NCI-H524 (cell line): ENCODE measurements at regions not wholly inside any gene's neighbourhood (a gene's known extent, or its start where the extent isn't known, plus 50 kb on each side); places are given as distances from the start of the nearest gene placed in this dataset.

Experiments
- DNase-seq, 2 experiments: peaks; one replicate each; lab custom pipeline; 2025; lab: John Stamatoyannopoulos, UW

- DNase-seq: no peak
Observed at GRCh38 chr6:126148853-126149252, 162.5 kb downstream of the TRMT11 start.

GRCh38 chr6:126152372-126152745, 166.0 kb downstream of the TRMT11 start:
- no peak for DNase-seq

- DNase-seq: no peak
Observed at GRCh38 chr6:126153661-126154060, 167.3 kb downstream of the TRMT11 start.

GRCh38 chr6:126156973-126157372, 170.6 kb downstream of the TRMT11 start:
- no peak for DNase-seq

GRCh38 chr6:126167726-126168125, 172.2 kb upstream of the CENPW start:
- peak in 1 of 2 experiments; percentile 67 for DNase-seq

GRCh38 chr6:126170433-126170832, 169.5 kb upstream of the CENPW start:
- no peak for DNase-seq

GRCh38 chr6:126170978-126171382, 168.9 kb upstream of the CENPW start:
- DNase-seq: peak; percentile 36 to 64

- DNase-seq: peak; percentile 88 to 97
Observed at GRCh38 chr6:126172131-126172530, 167.8 kb upstream of the CENPW start.

GRCh38 chr6:126173265-126173664, 166.7 kb upstream of the CENPW start:
- no peak for DNase-seq

GRCh38 chr6:126174697-126175096, 165.2 kb upstream of the CENPW start:
- DNase-seq: no peak

- DNase-seq: no peak
Observed at GRCh38 chr6:126175251-126175650, 164.7 kb upstream of the CENPW start.

- peak; percentile 22 to 60 for DNase-seq
Observed at GRCh38 chr6:126176282-126176681, 163.6 kb upstream of the CENPW start.

- no peak for DNase-seq
Observed at GRCh38 chr6:126180585-126180984, 159.3 kb upstream of the CENPW start.

- no peak for DNase-seq
Observed at GRCh38 chr6:126181173-126181741, 158.7 kb upstream of the CENPW start.

- no peak for DNase-seq
Observed at GRCh38 chr6:126181890-126182289, 158.0 kb upstream of the CENPW start.

- DNase-seq: no peak
Observed at GRCh38 chr6:126182650-126183311, 157.1 kb upstream of the CENPW start.

GRCh38 chr6:126185774-126186173, 154.1 kb upstream of the CENPW start:
- DNase-seq: no peak

GRCh38 chr6:126188279-126188909, 151.5 kb upstream of the CENPW start:
- DNase-seq: no peak

GRCh38 chr6:126195625-126196236, 144.2 kb upstream of the CENPW start:
- no peak for DNase-seq

GRCh38 chr6:126198631-126199030, 141.3 kb upstream of the CENPW start:
- no peak for DNase-seq

- no peak for DNase-seq
Observed at GRCh38 chr6:126199466-126199865, 140.4 kb upstream of the CENPW start.

- DNase-seq: no peak
Observed at GRCh38 chr6:126202707-126203106, 137.2 kb upstream of the CENPW start.

- DNase-seq: no peak
Observed at GRCh38 chr6:126204126-126204525, 135.8 kb upstream of the CENPW start.
